ENCODE measurements at regions not wholly inside any gene's neighbourhood (a gene's known extent, or its start where the extent isn't known, plus 50 kb on each side); places are given as distances from the start of the nearest gene placed in this dataset.
A peak's percentile ranks its signal among the peaks of the same experiment; 100 is the strongest.

GRCh38 chr12:58044966-58045365 lies 103.6 kb downstream of the ATP23 start:
- no peak overlapping the region for H3K4me3 ChIP-seq (replicated peaks; ENCODE audit: low read depth, low read length)
- no peak for TF ChIP-seq CTCF (IDR thresholded peaks at IDR 0.05; ENCODE audit: low read length, missing control alignments)
- DNase-seq (ENCODE audit: low read depth), result no peak

GRCh38 chr12:58046271-58046670 lies 104.9 kb downstream of the ATP23 start:
- no peak for DNase-seq (ENCODE audit: low read depth)
- TF ChIP-seq CTCF (IDR thresholded peaks at IDR 0.05; ENCODE audit: low read length, missing control alignments), result no peak
- H3K4me3 ChIP-seq (replicated peaks; ENCODE audit: low read depth, low read length), result no peak overlapping the region

- no peak for DNase-seq (ENCODE audit: low read depth)
- TF ChIP-seq CTCF (IDR thresholded peaks at IDR 0.05; ENCODE audit: low read length, missing control alignments), result no peak
- H3K4me3 ChIP-seq (replicated peaks; ENCODE audit: low read depth, low read length), result no peak overlapping the region
Observed at GRCh38 chr12:58051378-58051777, 110.0 kb downstream of the ATP23 start.

GRCh38 chr12:58064666-58065065 lies 123.3 kb downstream of the ATP23 start:
- DNase-seq (ENCODE audit: low read depth), result no peak
- TF ChIP-seq CTCF (IDR thresholded peaks at IDR 0.05; ENCODE audit: low read length, missing control alignments), result no peak
- no peak overlapping the region for H3K4me3 ChIP-seq (replicated peaks; ENCODE audit: low read depth, low read length)

GRCh38 chr12:58066296-58066695 lies 124.9 kb downstream of the ATP23 start:
- no peak overlapping the region for H3K4me3 ChIP-seq (replicated peaks; ENCODE audit: low read depth, low read length)
- DNase-seq (ENCODE audit: low read depth), result no peak
- no peak for TF ChIP-seq CTCF (IDR thresholded peaks at IDR 0.05; ENCODE audit: low read length, missing control alignments)

GRCh38 chr12:58067610-58068387 lies 126.4 kb downstream of the ATP23 start:
- peak; percentile 18 for DNase-seq (ENCODE audit: low read depth)
- no peak for TF ChIP-seq CTCF (IDR thresholded peaks at IDR 0.05; ENCODE audit: low read length, missing control alignments)
- H3K4me3 ChIP-seq (replicated peaks; ENCODE audit: low read depth, low read length), result no peak overlapping the region

GRCh38 chr12:58068706-58069105 lies 127.3 kb downstream of the ATP23 start:
- H3K4me3 ChIP-seq (replicated peaks; ENCODE audit: low read depth, low read length), result no peak overlapping the region
- DNase-seq (ENCODE audit: low read depth), result no peak
- TF ChIP-seq CTCF (IDR thresholded peaks at IDR 0.05; ENCODE audit: low read length, missing control alignments), result no peak

Data from fibroblast of pulmonary artery (primary cell).